Suprapubic skin (tissue), 4 donors: ENCODE measurements at regions not wholly inside any gene's neighbourhood (a gene's known extent, or its start where the extent isn't known, plus 50 kb on each side); places are given as distances from the start of the nearest gene placed in this dataset.

Experiments
- DNase-seq, 2 donors: peaks; one replicate each; pipeline ENCODE4 v3.0.0-alpha.2; 2019; ENCODE audit warnings: low spot score in 2 of 2
- H3K27ac ChIP-seq: fragments of 200-600 bp; sonication (generic); one replicate; pipeline ENCODE4 v1.5.1; 2019
- H3K27me3 ChIP-seq: fragments of 200-600 bp; sonication (generic); one replicate; pipeline ENCODE4 v1.5.1; 2019
- H3K36me3 ChIP-seq: fragments of 200-600 bp; sonication (generic); one replicate; pipeline ENCODE4 v1.5.1; 2019
- H3K4me1 ChIP-seq: fragments of 200-600 bp; sonication (generic); one replicate; pipeline ENCODE4 v1.5.1; 2019
- H3K4me3 ChIP-seq: fragments of 200-600 bp; sonication (generic); one replicate; pipeline ENCODE4 v1.5.1; 2019; ENCODE audit warnings: mild to moderate bottlenecking
- H3K9me3 ChIP-seq: fragments of 200-600 bp; sonication (generic); one replicate; pipeline ENCODE4 v1.5.1; 2019
- EP300 ChIP-seq: sonication (generic); formaldehyde crosslinking; IDR thresholded peaks from one replicate; pipeline ENCODE4 v1.6.1; 2017; ENCODE audit warnings: antibody characterized with exemption
- POLR2A ChIP-seq, 2 donors: fragments of 450-650 bp; IDR thresholded peaks; one replicate each; pipeline ENCODE4 v1.6.1; 2017; ENCODE audit warnings: antibody characterized with exemption in 2 of 2, mild to moderate bottlenecking in 2 of 2, moderate library complexity in 2 of 2
- POLR2AphosphoS5 ChIP-seq, 3 donors: sonication (generic); formaldehyde crosslinking; IDR thresholded peaks; one replicate each; pipeline ENCODE4 v1.6.1; 2017; ENCODE audit warnings: antibody characterized with exemption in 3 of 3
- WGBS: methylation state at CpG from one replicate; pipeline ENCODE4 v1.1.5; 2018; 5-methylcytosine and 5-hydroxymethylcytosine counted together
- TF ChIP-seq, protein P1 (sequence below), 2 donors: fragments of 200-600 bp in 1 of 2; fragments of 450-650 bp in 1 of 2; sonication (generic) in 1 of 2; IDR thresholded peaks; one replicate each; pipeline ENCODE4 v1.5.1; 2016 to 2019; ENCODE audit warnings: antibody characterized with exemption in 2 of 2, mild to moderate bottlenecking in 1 of 2, moderate library complexity in 1 of 2

DNA sequence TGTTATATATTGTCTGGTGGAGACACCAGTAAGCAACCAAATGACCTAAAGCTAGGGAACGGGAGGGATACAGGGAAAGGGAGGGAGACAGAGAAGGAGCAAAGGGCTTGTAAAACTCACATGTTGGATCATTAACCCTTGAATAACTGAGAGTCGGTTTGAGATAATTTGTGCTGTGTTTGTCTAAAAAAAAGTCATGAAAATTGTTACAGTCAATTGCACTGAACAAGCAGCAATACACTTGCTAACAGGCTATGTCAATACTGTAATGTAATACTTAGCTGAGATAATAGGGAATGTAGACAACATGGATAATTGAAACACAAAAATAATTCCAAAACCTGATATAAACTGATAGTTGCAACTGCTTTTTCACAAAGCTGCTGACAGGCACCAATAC, 71.3 kb upstream of the ZNF521 start:
- H3K36me3 ChIP-seq, result no peaks in the 10 kb centered on the region
- H3K9me3 ChIP-seq, result no peaks in the 10 kb centered on the region
- DNase-seq, result no peak
- WGBS, result 62% methylated on average over 2 of the region's 2 CpGs
- no peaks in the 10 kb centered on the region for H3K27me3 ChIP-seq
- H3K4me3 ChIP-seq, result no peak overlapping the region
- no peaks in the 10 kb centered on the region for H3K4me1 ChIP-seq
- no peak overlapping the region for H3K27ac ChIP-seq
- TF ChIP-seq POLR2AphosphoS5 (IDR thresholded peaks at IDR 0.05), result no peak
- TF ChIP-seq, protein P1, sequence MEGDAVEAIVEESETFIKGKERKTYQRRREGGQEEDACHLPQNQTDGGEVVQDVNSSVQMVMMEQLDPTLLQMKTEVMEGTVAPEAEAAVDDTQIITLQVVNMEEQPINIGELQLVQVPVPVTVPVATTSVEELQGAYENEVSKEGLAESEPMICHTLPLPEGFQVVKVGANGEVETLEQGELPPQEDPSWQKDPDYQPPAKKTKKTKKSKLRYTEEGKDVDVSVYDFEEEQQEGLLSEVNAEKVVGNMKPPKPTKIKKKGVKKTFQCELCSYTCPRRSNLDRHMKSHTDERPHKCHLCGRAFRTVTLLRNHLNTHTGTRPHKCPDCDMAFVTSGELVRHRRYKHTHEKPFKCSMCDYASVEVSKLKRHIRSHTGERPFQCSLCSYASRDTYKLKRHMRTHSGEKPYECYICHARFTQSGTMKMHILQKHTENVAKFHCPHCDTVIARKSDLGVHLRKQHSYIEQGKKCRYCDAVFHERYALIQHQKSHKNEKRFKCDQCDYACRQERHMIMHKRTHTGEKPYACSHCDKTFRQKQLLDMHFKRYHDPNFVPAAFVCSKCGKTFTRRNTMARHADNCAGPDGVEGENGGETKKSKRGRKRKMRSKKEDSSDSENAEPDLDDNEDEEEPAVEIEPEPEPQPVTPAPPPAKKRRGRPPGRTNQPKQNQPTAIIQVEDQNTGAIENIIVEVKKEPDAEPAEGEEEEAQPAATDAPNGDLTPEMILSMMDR (IDR thresholded peaks at IDR 0.05), result no peak
- no peak for TF ChIP-seq POLR2A (IDR thresholded peaks at IDR 0.05)
- TF ChIP-seq EP300, result no peak

DNA sequence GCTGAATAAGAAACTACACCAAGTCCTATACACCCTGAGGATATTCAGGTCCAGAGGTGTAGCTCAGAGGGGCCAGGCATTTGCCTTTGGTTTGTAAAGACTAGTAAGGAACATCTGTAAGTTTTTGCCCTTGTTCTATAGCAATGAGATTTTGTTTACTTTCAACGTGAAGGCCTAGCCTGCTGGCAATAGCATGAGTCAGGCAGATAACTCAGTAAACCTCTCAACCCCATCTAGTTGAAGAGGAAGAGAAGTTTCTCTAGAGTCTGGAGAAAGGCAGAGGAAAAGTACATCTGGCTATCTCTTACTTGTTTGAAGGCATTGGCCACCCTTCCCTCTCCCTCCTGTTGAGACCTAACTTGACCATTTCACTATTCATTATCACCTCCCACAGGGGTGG, 70.3 kb upstream of the ZNF521 start:
- H3K4me1 ChIP-seq, result no peaks in the 10 kb centered on the region
- no peak for DNase-seq
- no peak overlapping the region for H3K27ac ChIP-seq
- H3K9me3 ChIP-seq, result no peaks in the 10 kb centered on the region
- H3K4me3 ChIP-seq, result no peak overlapping the region
- TF ChIP-seq EP300 (no peak), POLR2AphosphoS5 (IDR thresholded peaks at IDR 0.05) (no peak), POLR2A (IDR thresholded peaks at IDR 0.05) (no peak)
- TF ChIP-seq, protein P1 (IDR thresholded peaks at IDR 0.05), result no peak
- H3K27me3 ChIP-seq, result no peaks in the 10 kb centered on the region
- WGBS, result 69% methylated on average over 1 of the region's 1 CpG
- no peaks in the 10 kb centered on the region for H3K36me3 ChIP-seq

DNA sequence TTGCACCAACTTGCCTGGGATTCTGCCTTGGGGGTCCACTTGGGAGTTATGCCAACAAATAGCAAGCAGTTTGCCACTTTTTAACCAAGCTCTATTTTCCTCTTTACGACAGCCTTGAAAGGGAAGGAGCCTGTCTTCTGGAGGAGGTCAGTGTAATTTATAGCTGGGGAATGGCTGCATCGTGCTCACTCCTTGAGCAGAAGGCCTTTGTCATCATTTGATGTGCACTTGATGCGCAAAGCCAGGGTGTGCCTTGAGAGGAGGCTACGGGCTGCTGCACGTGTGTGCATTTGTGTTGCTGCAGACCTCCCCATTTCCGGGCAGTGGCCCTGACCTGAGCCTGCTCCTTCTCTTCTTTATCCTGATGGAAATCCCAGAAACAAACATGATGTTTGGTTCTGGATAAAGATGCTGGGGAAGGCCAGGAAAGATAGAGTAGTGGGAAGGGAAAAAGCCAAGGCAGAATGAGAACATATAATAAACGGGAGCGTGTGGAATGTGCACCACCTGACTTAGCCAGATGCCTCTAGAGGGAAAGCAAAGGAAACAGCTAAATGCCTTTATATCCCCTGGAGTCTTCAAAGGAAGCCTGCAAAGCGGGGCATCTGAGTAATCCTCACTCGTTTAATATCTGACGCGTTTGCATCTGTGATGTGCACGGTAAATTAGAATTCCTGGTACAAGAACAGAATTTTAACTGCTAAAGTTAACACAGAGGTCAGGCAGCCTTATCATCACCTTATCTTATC, 68.3 kb upstream of the ZNF521 start:
- no peaks in the 10 kb centered on the region for H3K4me1 ChIP-seq
- H3K27me3 ChIP-seq, result no peaks in the 10 kb centered on the region
- H3K27ac ChIP-seq, result no peak overlapping the region
- WGBS, result 54% methylated on average over 13 of the region's 13 CpGs
- H3K36me3 ChIP-seq, result no peaks in the 10 kb centered on the region
- H3K4me3 ChIP-seq, result no peak overlapping the region
- DNase-seq, result no peak
- TF ChIP-seq POLR2AphosphoS5 (IDR thresholded peaks at IDR 0.05) (no peak), EP300 (no peak), POLR2A (IDR thresholded peaks at IDR 0.05) (no peak)
- TF ChIP-seq, protein P1 (IDR thresholded peaks at IDR 0.05), result no peak
- H3K9me3 ChIP-seq, result no peaks in the 10 kb centered on the region

DNA sequence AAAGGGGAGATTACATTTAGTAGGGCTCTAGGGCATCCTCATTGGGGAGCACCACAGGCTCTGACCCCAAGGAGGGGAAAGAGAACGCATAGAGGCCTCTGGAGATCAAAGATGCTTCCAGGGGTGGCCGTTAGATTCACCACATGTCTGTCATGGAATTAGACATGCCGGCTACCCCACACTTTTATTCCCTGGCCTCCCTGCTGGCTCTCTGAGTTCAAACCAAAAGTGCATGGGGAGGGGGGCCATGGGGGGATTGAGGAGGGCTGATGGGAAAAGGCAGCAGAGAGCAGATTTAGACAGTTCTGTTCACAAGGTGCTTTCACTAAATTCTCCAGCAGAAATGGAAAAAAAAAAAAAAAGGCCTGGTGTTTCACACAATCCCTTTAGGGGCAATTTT, 64.4 kb upstream of the ZNF521 start:
- H3K27ac ChIP-seq, result no peak overlapping the region
- H3K4me1 ChIP-seq, result no peaks in the 10 kb centered on the region
- H3K4me3 ChIP-seq, result no peak overlapping the region
- no peaks in the 10 kb centered on the region for H3K9me3 ChIP-seq
- TF ChIP-seq POLR2A (IDR thresholded peaks at IDR 0.05), result no peak
- TF ChIP-seq POLR2AphosphoS5 (IDR thresholded peaks at IDR 0.05), result no peak
- TF ChIP-seq, protein P1 (IDR thresholded peaks at IDR 0.05), result no peak
- no peak for TF ChIP-seq EP300
- 77% methylated on average over 3 of the region's 3 CpGs for WGBS
- no peak for DNase-seq
- H3K36me3 ChIP-seq, result no peaks in the 10 kb centered on the region
- H3K27me3 ChIP-seq, result no peaks in the 10 kb centered on the region

DNA sequence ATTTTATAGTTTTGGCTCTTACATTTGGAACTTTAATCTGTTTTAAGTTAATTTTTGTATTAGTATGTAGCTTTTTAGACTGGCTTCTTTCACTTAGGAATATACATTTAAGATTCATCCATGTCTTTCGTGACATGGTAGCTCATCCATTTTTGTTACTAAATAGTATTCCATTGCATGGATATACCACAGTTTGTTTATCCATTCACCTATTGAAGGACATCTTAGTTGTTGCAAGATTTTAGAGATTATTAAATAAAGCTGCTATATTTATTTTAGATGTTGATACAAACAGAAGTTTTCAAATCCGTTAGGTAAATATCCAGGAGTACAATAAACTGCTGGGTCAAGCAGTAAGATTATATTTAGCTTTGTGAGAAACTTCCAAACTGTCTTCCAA, 58.0 kb upstream of the ZNF521 start:
- no peak for DNase-seq
- 91% methylated on average over 2 of the region's 2 CpGs for WGBS
- no peaks in the 10 kb centered on the region for H3K27me3 ChIP-seq
- no peaks in the 10 kb centered on the region for H3K4me1 ChIP-seq
- no peak overlapping the region for H3K27ac ChIP-seq
- H3K9me3 ChIP-seq, result no peaks in the 10 kb centered on the region
- no peak overlapping the region for H3K4me3 ChIP-seq
- TF ChIP-seq POLR2AphosphoS5 (IDR thresholded peaks at IDR 0.05), result no peak
- no peak for TF ChIP-seq POLR2A (IDR thresholded peaks at IDR 0.05)
- TF ChIP-seq, protein P1 (IDR thresholded peaks at IDR 0.05), result no peak
- TF ChIP-seq EP300, result no peak
- no peaks in the 10 kb centered on the region for H3K36me3 ChIP-seq
